ENCODE measurements at regions not wholly inside any gene's neighbourhood (a gene's known extent, or its start where the extent isn't known, plus 50 kb on each side); places are given as distances from the start of the nearest gene placed in this dataset.

DNA sequence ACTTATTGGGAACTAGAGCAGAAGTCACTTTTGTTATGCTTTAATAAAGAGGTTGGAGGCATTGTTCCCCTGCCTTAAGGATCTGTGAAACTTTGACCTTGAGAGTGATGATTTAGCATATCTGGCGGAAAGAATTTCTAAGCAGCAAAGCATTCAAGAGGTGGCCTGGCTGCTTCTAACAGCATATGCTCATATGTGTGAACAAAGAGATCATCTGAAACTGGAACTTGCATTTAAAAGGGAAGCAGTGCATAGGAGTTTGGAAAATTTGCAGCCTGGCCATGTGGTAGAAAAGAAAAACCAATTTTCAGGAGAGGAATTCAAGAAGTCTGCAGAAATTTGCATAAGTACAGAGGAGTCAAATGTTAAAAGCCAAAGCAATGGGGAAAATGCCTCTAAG, 56.4 kb upstream of the GOLIM4 start:
- TF ChIP-seq, protein P1, sequence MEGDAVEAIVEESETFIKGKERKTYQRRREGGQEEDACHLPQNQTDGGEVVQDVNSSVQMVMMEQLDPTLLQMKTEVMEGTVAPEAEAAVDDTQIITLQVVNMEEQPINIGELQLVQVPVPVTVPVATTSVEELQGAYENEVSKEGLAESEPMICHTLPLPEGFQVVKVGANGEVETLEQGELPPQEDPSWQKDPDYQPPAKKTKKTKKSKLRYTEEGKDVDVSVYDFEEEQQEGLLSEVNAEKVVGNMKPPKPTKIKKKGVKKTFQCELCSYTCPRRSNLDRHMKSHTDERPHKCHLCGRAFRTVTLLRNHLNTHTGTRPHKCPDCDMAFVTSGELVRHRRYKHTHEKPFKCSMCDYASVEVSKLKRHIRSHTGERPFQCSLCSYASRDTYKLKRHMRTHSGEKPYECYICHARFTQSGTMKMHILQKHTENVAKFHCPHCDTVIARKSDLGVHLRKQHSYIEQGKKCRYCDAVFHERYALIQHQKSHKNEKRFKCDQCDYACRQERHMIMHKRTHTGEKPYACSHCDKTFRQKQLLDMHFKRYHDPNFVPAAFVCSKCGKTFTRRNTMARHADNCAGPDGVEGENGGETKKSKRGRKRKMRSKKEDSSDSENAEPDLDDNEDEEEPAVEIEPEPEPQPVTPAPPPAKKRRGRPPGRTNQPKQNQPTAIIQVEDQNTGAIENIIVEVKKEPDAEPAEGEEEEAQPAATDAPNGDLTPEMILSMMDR (IDR thresholded peaks at IDR 0.05), result no peak
- TF ChIP-seq, protein P2, sequence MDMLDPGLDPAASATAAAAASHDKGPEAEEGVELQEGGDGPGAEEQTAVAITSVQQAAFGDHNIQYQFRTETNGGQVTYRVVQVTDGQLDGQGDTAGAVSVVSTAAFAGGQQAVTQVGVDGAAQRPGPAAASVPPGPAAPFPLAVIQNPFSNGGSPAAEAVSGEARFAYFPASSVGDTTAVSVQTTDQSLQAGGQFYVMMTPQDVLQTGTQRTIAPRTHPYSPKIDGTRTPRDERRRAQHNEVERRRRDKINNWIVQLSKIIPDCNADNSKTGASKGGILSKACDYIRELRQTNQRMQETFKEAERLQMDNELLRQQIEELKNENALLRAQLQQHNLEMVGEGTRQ (CRISPR knock-in tag; IDR thresholded peaks at IDR 0.05), result no peak
- TF ChIP-seq, protein P3, sequence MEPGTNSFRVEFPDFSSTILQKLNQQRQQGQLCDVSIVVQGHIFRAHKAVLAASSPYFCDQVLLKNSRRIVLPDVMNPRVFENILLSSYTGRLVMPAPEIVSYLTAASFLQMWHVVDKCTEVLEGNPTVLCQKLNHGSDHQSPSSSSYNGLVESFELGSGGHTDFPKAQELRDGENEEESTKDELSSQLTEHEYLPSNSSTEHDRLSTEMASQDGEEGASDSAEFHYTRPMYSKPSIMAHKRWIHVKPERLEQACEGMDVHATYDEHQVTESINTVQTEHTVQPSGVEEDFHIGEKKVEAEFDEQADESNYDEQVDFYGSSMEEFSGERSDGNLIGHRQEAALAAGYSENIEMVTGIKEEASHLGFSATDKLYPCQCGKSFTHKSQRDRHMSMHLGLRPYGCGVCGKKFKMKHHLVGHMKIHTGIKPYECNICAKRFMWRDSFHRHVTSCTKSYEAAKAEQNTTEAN (CRISPR knock-in tag; IDR thresholded peaks at IDR 0.05), result no peak
